Body of pancreas (tissue), 4 donors: ENCODE measurements at regions not wholly inside any gene's neighbourhood (a gene's known extent, or its start where the extent isn't known, plus 50 kb on each side); places are given as distances from the start of the nearest gene placed in this dataset.

Experiments
- ATAC-seq: fragments of 150-250 bp; one replicate; pipeline ENCODE4 v1.9.1; 2016
- DNase-seq, 4 donors: peaks; one replicate each; pipeline ENCODE4 v3.0.0-alpha.2; 2019
- H3K27ac ChIP-seq, 4 donors: fragments of 200-600 bp; sonication (generic); 1 replicate in 3 of 4; 2 replicates in 1 of 4; pipeline versions ENCODE4 v1.5.1 to v1.6.1; 2016 to 2019; ENCODE audit warnings: mild to moderate bottlenecking in 1 of 4, mixed read lengths in 1 of 4, moderate library complexity in 1 of 4
- H3K27me3 ChIP-seq, 2 donors: fragments of 200-600 bp; sonication (generic); one replicate each; pipeline ENCODE4 v1.6.0; 2016; ENCODE audit warnings: mild to moderate bottlenecking in 1 of 2
- H3K36me3 ChIP-seq, 2 donors: fragments of 200-600 bp; sonication (generic); replicated peaks in 1 of 2; 2 replicates each; pipeline ENCODE4 v1.5.1; 2016; ENCODE audit warnings: low read depth in 2 of 2; ENCODE audit not compliant: insufficient read depth in 1 of 2
- H3K4me1 ChIP-seq: fragments of 200-600 bp; sonication (generic); one replicate; pipeline ENCODE4 v1.6.0; 2016
- H3K4me3 ChIP-seq, 2 donors: fragments of 200-600 bp; sonication (generic); 1 replicate in 1 of 2; 2 replicates in 1 of 2; pipeline ENCODE4 v1.5.1; 2016 to 2019
- H3K9me3 ChIP-seq, 3 donors: fragments of 200-600 bp; sonication (generic); 1 replicate in 2 of 3; 2 replicates in 1 of 3; pipeline ENCODE4 v1.5.1; 2016
- CTCF ChIP-seq, 7 experiments: fragments of 450-650 bp in 4 of 7; fragments of 200-600 bp in 3 of 7; sonication (generic) in 3 of 7; IDR thresholded peaks; one replicate each; pipeline ENCODE4 v1.5.1; 2016 to 2019; ENCODE audit warnings: antibody characterized with exemption in 7 of 7
- POLR2A ChIP-seq, 3 donors: fragments of 450-650 bp; IDR thresholded peaks; one replicate each; pipeline ENCODE4 v1.6.1; 2016; ENCODE audit warnings: antibody characterized with exemption in 3 of 3, mild to moderate bottlenecking in 2 of 3
- WGBS, 2 donors: methylation state at CpG; one replicate each; pipeline ENCODE4 v1.1.5; 2017; 5-methylcytosine and 5-hydroxymethylcytosine counted together
- intact Hi-C: fragments of 100-400 bp; cut with DNase I; formaldehyde crosslinking; loops from one replicate; pipeline ENCODE4 v1.15.1; 2023

GRCh38 chr17:13346996-13347762, 254.6 kb downstream of the HS3ST3A1 start:
- TF ChIP-seq CTCF (IDR thresholded peaks at IDR 0.05) (no peak), POLR2A (IDR thresholded peaks at IDR 0.05) (no peak)
- Histone ChIP-seq H3K36me3 (no peaks in the 10 kb centered on the region), H3K4me1 (no peaks in the 10 kb centered on the region), H3K27ac (no peak overlapping the region), H3K9me3 (no peaks in the 10 kb centered on the region), H3K4me3 (no peak overlapping the region), H3K27me3 (no peaks in the 10 kb centered on the region)
- ATAC-seq: no peak
- WGBS, 2 donors: 71 to 83% methylated on average over 10 of the region's 10 CpGs
- intact Hi-C loops: no loop called here
- DNase-seq: no peak

DNA sequence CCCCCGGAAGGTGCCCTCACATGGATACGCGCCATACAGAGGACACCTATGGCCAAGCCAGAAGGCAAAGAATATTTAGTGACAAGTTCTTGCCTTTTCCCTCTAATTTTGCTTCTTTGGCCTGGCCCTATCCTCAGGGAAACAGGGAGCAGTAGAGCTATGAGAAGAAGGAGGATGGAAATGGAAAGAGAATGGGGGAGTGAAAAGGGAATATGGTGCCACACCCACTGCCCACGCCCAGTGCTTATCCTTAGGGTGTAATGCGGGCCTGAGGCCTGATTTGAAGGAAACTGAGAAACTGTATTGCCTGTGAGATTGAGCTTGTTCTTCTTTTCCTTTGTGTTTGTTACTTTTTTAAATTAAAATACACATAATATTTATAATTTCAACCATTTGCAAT, 255.1 kb downstream of the HS3ST3A1 start:
- intact Hi-C loops: no loop called here

GRCh38 chr17:13346081-13346533, 255.6 kb downstream of the HS3ST3A1 start:
- no peaks in the 10 kb centered on the region for H3K9me3 ChIP-seq
- intact Hi-C loops: no loop called here
- no peak overlapping the region for H3K27ac ChIP-seq
- H3K27me3 ChIP-seq: no peaks in the 10 kb centered on the region
- no peaks in the 10 kb centered on the region for H3K4me1 ChIP-seq
- TF ChIP-seq POLR2A (IDR thresholded peaks at IDR 0.05) (no peak), CTCF (IDR thresholded peaks at IDR 0.05) (no peak)
- ATAC-seq: no peak
- no peaks in the 10 kb centered on the region for H3K36me3 ChIP-seq
- WGBS, 2 donors: 69 to 81% methylated on average over 2 of the region's 2 CpGs
- DNase-seq: no peak
- H3K4me3 ChIP-seq: no peak overlapping the region

More for the DNA sequence above, 255.1 kb downstream of the HS3ST3A1 start:
- Histone ChIP-seq H3K4me3 (no peak overlapping the region), H3K36me3 (no peaks in the 10 kb centered on the region), H3K27me3 (no peaks in the 10 kb centered on the region), H3K27ac (no peak overlapping the region), H3K4me1 (no peaks in the 10 kb centered on the region), H3K9me3 (no peaks in the 10 kb centered on the region)
- DNase-seq (no peak), ATAC-seq (no peak)
- TF ChIP-seq POLR2A (IDR thresholded peaks at IDR 0.05): no peak
- no peak for TF ChIP-seq CTCF (IDR thresholded peaks at IDR 0.05)
- WGBS, 2 donors: 87 to 91% methylated on average over 5 of the region's 5 CpGs

DNA sequence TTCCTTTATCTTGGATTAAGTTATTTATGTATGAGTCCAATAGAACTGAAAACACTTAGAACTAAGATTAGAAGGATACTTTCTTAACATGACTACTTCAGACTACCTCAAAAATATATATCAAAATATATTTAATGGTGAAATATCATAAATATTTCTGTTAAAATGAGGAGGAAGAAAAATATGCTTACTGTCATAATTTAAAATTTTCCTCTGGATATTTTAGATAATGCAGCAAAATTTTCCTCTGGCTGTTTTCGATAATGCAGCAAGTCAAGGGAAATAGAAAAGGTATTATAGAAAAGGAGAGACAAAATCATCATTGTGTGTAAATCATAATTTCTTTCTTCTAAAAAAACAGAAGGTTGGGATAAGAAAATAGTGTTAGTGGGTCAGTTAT, 263.3 kb downstream of the HS3ST3A1 start:
- TF ChIP-seq POLR2A (IDR thresholded peaks at IDR 0.05) (no peak), CTCF (IDR thresholded peaks at IDR 0.05) (no peak)
- DNase-seq (no peak), ATAC-seq (no peak)
- Histone ChIP-seq H3K27ac (no peak overlapping the region), H3K9me3 (no peaks in the 10 kb centered on the region), H3K27me3 (no peaks in the 10 kb centered on the region), H3K4me3 (no peak overlapping the region), H3K36me3 (no peaks in the 10 kb centered on the region), H3K4me1 (peaks cover 7% of the 10 kb centered on the region)
- intact Hi-C loops: no loop called here
- WGBS, 2 donors: 80 to 93% methylated on average over 1 of the region's 1 CpG

- no peak overlapping the region for H3K27ac ChIP-seq
- intact Hi-C loops: no loop called here
- DNase-seq (peak; percentile 16 to 32 (median 22)), ATAC-seq (no peak)
- H3K4me3 ChIP-seq: no peak overlapping the region
- H3K9me3 ChIP-seq: no peaks in the 10 kb centered on the region
- 3 to 5% methylated on average over 12 of the region's 12 CpGs for WGBS, 2 donors
- no peaks in the 10 kb centered on the region for H3K27me3 ChIP-seq
- peaks cover 7% of the 10 kb centered on the region for H3K4me1 ChIP-seq
- TF ChIP-seq POLR2A (IDR thresholded peaks at IDR 0.05) (no peak), CTCF (IDR thresholded peaks at IDR 0.05) (peak; percentile 10 to 72 (median 59))
- no peaks in the 10 kb centered on the region for H3K36me3 ChIP-seq
These were observed 263.8 kb downstream of the HS3ST3A1 start for GRCh38 chr17:13337864-13338371.
